ENCODE measurements at regions not wholly inside any gene's neighbourhood (a gene's known extent, or its start where the extent isn't known, plus 50 kb on each side); places are given as distances from the start of the nearest gene placed in this dataset.

- Histone ChIP-seq H3K36me3 (ENCODE audit: control insufficient read depth in 2 of 2, extremely low read depth in 1 of 2, insufficient read depth in 2 of 2, low read length in 2 of 2) (no peaks in the 10 kb centered on the region), H3K27me3 (ENCODE audit: control insufficient read depth in 2 of 2, insufficient read depth in 2 of 2, low read length in 2 of 2) (no peaks in the 10 kb centered on the region), H2AFZ (ENCODE audit: low read depth, low read length) (no peak overlapping the region), H3K79me2 (ENCODE audit: control insufficient read depth, insufficient read depth, low read length) (no peaks in the 10 kb centered on the region), H3K9me3 (replicated peaks; ENCODE audit: control insufficient read depth, insufficient read depth, low read length) (no peaks in the 10 kb centered on the region), H3K4me2 (ENCODE audit: insufficient read depth, low read length) (no peak overlapping the region), H3K9me1 (replicated peaks; ENCODE audit: control insufficient read depth, extremely low read depth, insufficient read depth, low read length) (no peaks in the 10 kb centered on the region), H3K4me3 (replicated peaks in 1 of 3; ENCODE audit: insufficient read depth in 1 of 3, low read depth in 1 of 3, low read length in 3 of 3) (no peak overlapping the region), H3K4me1 (ENCODE audit: control insufficient read depth, extremely low read depth, insufficient read depth, low read length) (peaks cover 9% of the 10 kb centered on the region), H4K20me1 (replicated peaks; ENCODE audit: control insufficient read depth, extremely low read depth, insufficient read depth, low read length) (no peaks in the 10 kb centered on the region), H3K9ac (replicated peaks; ENCODE audit: extremely low read depth, insufficient read depth, low read length) (no peak overlapping the region), H3K27ac (ENCODE audit: insufficient read depth, low read depth, low read length) (no peak overlapping the region)
- intact Hi-C loops (cut with micrococcal nuclease) (loop anchor here (10.0 kb wide), 1 partner anchor 297 kb away; a partner anchor contains a TSS), dilution Hi-C loops (cut with MboI; ENCODE audit: extremely low pct_ligation_motif_present, low sequenced_read_pairs) (no loop called here)
- FAIRE-seq: peak; percentile 8
- DNase-seq (ENCODE audit: low read depth, low spot score): peak; percentile 48
- POLR2A ChIA-PET: no interaction called here
- TF ChIP-seq JUN (IDR thresholded peaks at IDR 0.05; ENCODE audit: borderline replicate concordance, insufficient read depth, insufficient read length, low read depth) (peak; percentile 8), POLR2AphosphoS5 (IDR thresholded peaks at IDR 0.05; ENCODE audit: insufficient read depth, low read depth, low read length) (no peak)
- CTCF ChIA-PET: interaction anchor here (1.0 kb wide), 1 partner anchor 267 kb away, joined by 3 read pairs; no protein-coding TSS in a partner anchor
- no TSS peak for BruUV-seq (replicated peaks)
Measured at GRCh38 chr13:107568181-107568580, 647.2 kb downstream of the LIG4 start.

GRCh38 chr13:107563099-107563925 lies 652.0 kb downstream of the LIG4 start:
- ChIA-PET POLR2A (no interaction called here), CTCF (interaction anchor here (0.9 to 1.2 kb wide), 3 partner anchors 9 to 10 kb away, joined by 3 to 4 read pairs (median 3); no protein-coding TSS in a partner anchor)
- peak; percentile 52 for DNase-seq (ENCODE audit: low read depth, low spot score)
- Histone ChIP-seq H3K9me1 (replicated peaks; ENCODE audit: control insufficient read depth, extremely low read depth, insufficient read depth, low read length) (no peaks in the 10 kb centered on the region), H3K79me2 (ENCODE audit: control insufficient read depth, insufficient read depth, low read length) (no peaks in the 10 kb centered on the region), H3K9ac (replicated peaks; ENCODE audit: extremely low read depth, insufficient read depth, low read length) (no peak overlapping the region), H3K36me3 (ENCODE audit: control insufficient read depth in 2 of 2, extremely low read depth in 1 of 2, insufficient read depth in 2 of 2, low read length in 2 of 2) (no peaks in the 10 kb centered on the region), H3K4me2 (ENCODE audit: insufficient read depth, low read length) (no peak overlapping the region), H3K4me3 (replicated peaks in 1 of 3; ENCODE audit: insufficient read depth in 1 of 3, low read depth in 1 of 3, low read length in 3 of 3) (no peak overlapping the region), H3K9me3 (replicated peaks; ENCODE audit: control insufficient read depth, insufficient read depth, low read length) (no peaks in the 10 kb centered on the region), H3K27ac (ENCODE audit: insufficient read depth, low read depth, low read length) (no peak overlapping the region), H4K20me1 (replicated peaks; ENCODE audit: control insufficient read depth, extremely low read depth, insufficient read depth, low read length) (no peaks in the 10 kb centered on the region), H3K27me3 (ENCODE audit: control insufficient read depth in 2 of 2, insufficient read depth in 2 of 2, low read length in 2 of 2) (no peaks in the 10 kb centered on the region), H2AFZ (ENCODE audit: low read depth, low read length) (no peak overlapping the region), H3K4me1 (ENCODE audit: control insufficient read depth, extremely low read depth, insufficient read depth, low read length) (peaks cover 5% of the 10 kb centered on the region)
- no peak for TF ChIP-seq EZH2 (IDR thresholded peaks at IDR 0.05; ENCODE audit: borderline replicate concordance, low read depth, low read length, severe bottlenecking)
- TF ChIP-seq MAX (IDR thresholded peaks at IDR 0.05; ENCODE audit: insufficient read depth, insufficient read length): no peak
- no peak for TF ChIP-seq MYC (IDR thresholded peaks at IDR 0.05; ENCODE audit: low read depth, low read length)
- no peak for TF ChIP-seq FOS (IDR thresholded peaks at IDR 0.05; ENCODE audit: borderline replicate concordance, insufficient read depth, low read length)
- TF ChIP-seq JUN (IDR thresholded peaks at IDR 0.05; ENCODE audit: borderline replicate concordance, insufficient read depth, insufficient read length, low read depth): no peak
- TF ChIP-seq GATA2 (IDR thresholded peaks at IDR 0.05; ENCODE audit: insufficient read depth, insufficient read length, low read depth, low read length): no peak
- TF ChIP-seq POLR2AphosphoS5 (IDR thresholded peaks at IDR 0.05; ENCODE audit: insufficient read depth, low read depth, low read length): no peak
- no peak for TF ChIP-seq POLR2A (IDR thresholded peaks at IDR 0.05; ENCODE audit: low read depth, low read length)
- intact Hi-C loops (cut with micrococcal nuclease) (loop anchor here (10.0 kb wide), 1 partner anchor 301 kb away; a partner anchor contains a TSS), dilution Hi-C loops (cut with MboI; ENCODE audit: extremely low pct_ligation_motif_present, low sequenced_read_pairs) (no loop called here)
- BruUV-seq (replicated peaks): no TSS peak
- FAIRE-seq: no peak
